GM04503 (cell line): ENCODE measurements at regions not wholly inside any gene's neighbourhood (a gene's known extent, or its start where the extent isn't known, plus 50 kb on each side); places are given as distances from the start of the nearest gene placed in this dataset.
"Not testable (repeated sequence)": the region's sequence is repeated elsewhere in the genome, so short reads cannot be mapped to it uniquely, and the experiment has no call there.

Source experiments
- DNase-seq: peaks from one replicate; pipeline ENCODE4 v3.0.0-alpha.2; 2012; ENCODE audit warnings: low read depth

GRCh38 chr22:22346401-22347107, 102.0 kb downstream of the VPREB1 start:
- DNase-seq = no peak

GRCh38 chr22:22348127-22348814, 103.7 kb downstream of the VPREB1 start:
- DNase-seq = no peak

- DNase-seq = no peak
Measured at GRCh38 chr22:22348815-22349454, 104.3 kb downstream of the VPREB1 start.

- DNase-seq = no peak
Measured at GRCh38 chr22:22349455-22349836, 104.9 kb downstream of the VPREB1 start.

- DNase-seq = no peak
Measured at GRCh38 chr22:22351366-22351765, 106.8 kb downstream of the VPREB1 start.

GRCh38 chr22:22352371-22352999, 107.9 kb downstream of the VPREB1 start:
- DNase-seq = no peak

- DNase-seq = no peak
Measured at GRCh38 chr22:22355096-22355834, 110.7 kb downstream of the VPREB1 start.

- no peak for DNase-seq
Measured at GRCh38 chr22:22357024-22357883, 112.7 kb downstream of the VPREB1 start.

GRCh38 chr22:22358152-22358551, 113.6 kb downstream of the VPREB1 start:
- DNase-seq = no peak

- no peak for DNase-seq
Measured at GRCh38 chr22:22358686-22359085, 114.1 kb downstream of the VPREB1 start.

- DNase-seq = no peak
Measured at GRCh38 chr22:22359465-22359864, 114.9 kb downstream of the VPREB1 start.

- DNase-seq = no peak
Measured at GRCh38 chr22:22360014-22360413, 115.4 kb downstream of the VPREB1 start.

GRCh38 chr22:22362311-22362710, 117.7 kb downstream of the VPREB1 start:
- no peak for DNase-seq

GRCh38 chr22:22362936-22363335, 118.3 kb downstream of the VPREB1 start:
- DNase-seq = no peak

- DNase-seq = no peak
Measured at GRCh38 chr22:22364207-22364606, 119.6 kb downstream of the VPREB1 start.

GRCh38 chr22:22366537-22366936, 122.0 kb downstream of the VPREB1 start:
- DNase-seq = no peak

- DNase-seq = no peak
Measured at GRCh38 chr22:22368516-22368915, 123.9 kb downstream of the VPREB1 start.

GRCh38 chr22:22369219-22369963, 124.8 kb downstream of the VPREB1 start:
- not testable (repeated sequence) for DNase-seq

- DNase-seq = no peak
Measured at GRCh38 chr22:22369964-22370270, 125.3 kb downstream of the VPREB1 start.

- no peak for DNase-seq
Measured at GRCh38 chr22:22371031-22371541, 126.5 kb downstream of the VPREB1 start.
